NB4 (cell line): ENCODE measurements at regions not wholly inside any gene's neighbourhood (a gene's known extent, or its start where the extent isn't known, plus 50 kb on each side); places are given as distances from the start of the nearest gene placed in this dataset.

ENCODE experiments used
- MYC ChIP-seq: IDR thresholded peaks from 2 replicates; pipeline ENCODE4 v1.6.1; 2011; ENCODE audit warnings: low read depth, low read length
- POLR2A ChIP-seq: IDR thresholded peaks from 2 replicates; pipeline ENCODE4 v1.6.1; 2011; ENCODE audit warnings: mild to moderate bottlenecking; ENCODE audit not compliant: insufficient read length; ENCODE audit errors: extremely low read depth
- TF ChIP-seq, protein P1 (sequence below): IDR thresholded peaks from one replicate; pipeline ENCODE4 v1.5.1; 2012; ENCODE audit warnings: low read depth, low read length
- TF ChIP-seq, protein P2 (sequence below): IDR thresholded peaks from 2 replicates; pipeline ENCODE4 v1.6.1; 2011; ENCODE audit warnings: low read depth, low read length

DNA sequence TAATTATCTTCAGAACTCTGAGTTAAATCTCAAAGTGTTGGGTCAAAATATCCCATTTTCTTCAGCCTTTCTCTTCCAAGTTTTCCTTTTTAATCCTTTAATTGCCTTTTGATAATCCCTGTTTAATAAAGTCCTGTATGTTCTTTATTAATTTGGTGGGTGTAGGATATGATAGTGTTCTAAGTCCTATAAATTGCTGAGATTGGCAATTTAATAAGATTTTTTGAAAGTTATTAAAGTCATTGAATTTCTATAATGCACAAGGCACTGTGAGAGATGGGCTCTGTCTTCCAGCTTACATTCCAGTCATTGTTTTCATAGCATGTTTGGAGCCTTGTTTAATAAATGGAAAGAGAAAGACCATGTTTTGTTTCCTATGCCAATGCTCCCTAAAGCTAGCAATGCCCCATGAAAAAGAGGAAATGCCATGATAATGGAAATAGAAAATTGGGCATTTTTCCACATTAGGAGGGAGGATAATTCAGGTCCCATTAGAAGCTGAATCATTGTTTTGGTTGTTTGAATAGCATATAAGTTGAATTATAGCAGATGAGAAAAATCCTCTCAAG lies 404.8 kb downstream of the CD109 start:
- TF ChIP-seq, protein P1, sequence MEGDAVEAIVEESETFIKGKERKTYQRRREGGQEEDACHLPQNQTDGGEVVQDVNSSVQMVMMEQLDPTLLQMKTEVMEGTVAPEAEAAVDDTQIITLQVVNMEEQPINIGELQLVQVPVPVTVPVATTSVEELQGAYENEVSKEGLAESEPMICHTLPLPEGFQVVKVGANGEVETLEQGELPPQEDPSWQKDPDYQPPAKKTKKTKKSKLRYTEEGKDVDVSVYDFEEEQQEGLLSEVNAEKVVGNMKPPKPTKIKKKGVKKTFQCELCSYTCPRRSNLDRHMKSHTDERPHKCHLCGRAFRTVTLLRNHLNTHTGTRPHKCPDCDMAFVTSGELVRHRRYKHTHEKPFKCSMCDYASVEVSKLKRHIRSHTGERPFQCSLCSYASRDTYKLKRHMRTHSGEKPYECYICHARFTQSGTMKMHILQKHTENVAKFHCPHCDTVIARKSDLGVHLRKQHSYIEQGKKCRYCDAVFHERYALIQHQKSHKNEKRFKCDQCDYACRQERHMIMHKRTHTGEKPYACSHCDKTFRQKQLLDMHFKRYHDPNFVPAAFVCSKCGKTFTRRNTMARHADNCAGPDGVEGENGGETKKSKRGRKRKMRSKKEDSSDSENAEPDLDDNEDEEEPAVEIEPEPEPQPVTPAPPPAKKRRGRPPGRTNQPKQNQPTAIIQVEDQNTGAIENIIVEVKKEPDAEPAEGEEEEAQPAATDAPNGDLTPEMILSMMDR = no peak
- TF ChIP-seq MYC (no peak), POLR2A (no peak)
- TF ChIP-seq, protein P2, sequence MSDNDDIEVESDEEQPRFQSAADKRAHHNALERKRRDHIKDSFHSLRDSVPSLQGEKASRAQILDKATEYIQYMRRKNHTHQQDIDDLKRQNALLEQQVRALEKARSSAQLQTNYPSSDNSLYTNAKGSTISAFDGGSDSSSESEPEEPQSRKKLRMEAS = no peak
